GM12865 (cell line): ENCODE measurements at regions not wholly inside any gene's neighbourhood (a gene's known extent, or its start where the extent isn't known, plus 50 kb on each side); places are given as distances from the start of the nearest gene placed in this dataset.

Source experiments
- DNase-seq: peaks from one replicate; pipeline ENCODE4 v3.0.0; 2010; ENCODE audit warnings: low read depth
- H3K4me3 ChIP-seq: 2 replicates; pipeline ENCODE4 v1.5.1; 2011; ENCODE audit warnings: mild to moderate bottlenecking, low read depth, low read length, control low read depth
- TF ChIP-seq, protein P1 (sequence below): IDR thresholded peaks from 2 replicates; pipeline ENCODE4 v1.5.1; 2011; ENCODE audit warnings: low read length, control low read depth, low read depth, inconsistent platforms; ENCODE audit not compliant: insufficient read depth; ENCODE audit errors: missing control alignments

DNA sequence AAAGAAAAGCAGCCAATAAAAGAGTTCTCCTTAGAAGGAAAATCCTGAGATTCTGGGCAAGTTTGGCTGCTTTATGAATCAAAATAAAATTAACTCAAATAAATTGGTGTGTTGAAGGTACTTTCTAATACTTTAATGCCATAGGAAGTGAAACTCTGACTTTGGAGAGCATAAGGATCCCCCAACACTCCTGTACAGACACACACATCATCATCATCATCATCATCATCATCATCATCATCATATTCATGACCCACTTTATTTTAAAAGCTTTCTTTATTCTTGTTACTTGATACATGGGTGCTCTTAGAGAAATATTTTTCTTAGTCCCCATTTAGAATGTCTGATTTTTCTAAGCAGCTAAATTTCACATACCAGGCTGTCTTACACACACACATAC lies 283.1 kb upstream of the CYRIA start:
- TF ChIP-seq, protein P1, sequence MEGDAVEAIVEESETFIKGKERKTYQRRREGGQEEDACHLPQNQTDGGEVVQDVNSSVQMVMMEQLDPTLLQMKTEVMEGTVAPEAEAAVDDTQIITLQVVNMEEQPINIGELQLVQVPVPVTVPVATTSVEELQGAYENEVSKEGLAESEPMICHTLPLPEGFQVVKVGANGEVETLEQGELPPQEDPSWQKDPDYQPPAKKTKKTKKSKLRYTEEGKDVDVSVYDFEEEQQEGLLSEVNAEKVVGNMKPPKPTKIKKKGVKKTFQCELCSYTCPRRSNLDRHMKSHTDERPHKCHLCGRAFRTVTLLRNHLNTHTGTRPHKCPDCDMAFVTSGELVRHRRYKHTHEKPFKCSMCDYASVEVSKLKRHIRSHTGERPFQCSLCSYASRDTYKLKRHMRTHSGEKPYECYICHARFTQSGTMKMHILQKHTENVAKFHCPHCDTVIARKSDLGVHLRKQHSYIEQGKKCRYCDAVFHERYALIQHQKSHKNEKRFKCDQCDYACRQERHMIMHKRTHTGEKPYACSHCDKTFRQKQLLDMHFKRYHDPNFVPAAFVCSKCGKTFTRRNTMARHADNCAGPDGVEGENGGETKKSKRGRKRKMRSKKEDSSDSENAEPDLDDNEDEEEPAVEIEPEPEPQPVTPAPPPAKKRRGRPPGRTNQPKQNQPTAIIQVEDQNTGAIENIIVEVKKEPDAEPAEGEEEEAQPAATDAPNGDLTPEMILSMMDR, result no peak
- no peak for DNase-seq
- H3K4me3 ChIP-seq, result no peak overlapping the region

GRCh38 chr2:16948053-16948452 lies 282.4 kb upstream of the CYRIA start:
- DNase-seq, result peak; percentile 3
- TF ChIP-seq, protein P1, result no peak
- no peak overlapping the region for H3K4me3 ChIP-seq

DNA sequence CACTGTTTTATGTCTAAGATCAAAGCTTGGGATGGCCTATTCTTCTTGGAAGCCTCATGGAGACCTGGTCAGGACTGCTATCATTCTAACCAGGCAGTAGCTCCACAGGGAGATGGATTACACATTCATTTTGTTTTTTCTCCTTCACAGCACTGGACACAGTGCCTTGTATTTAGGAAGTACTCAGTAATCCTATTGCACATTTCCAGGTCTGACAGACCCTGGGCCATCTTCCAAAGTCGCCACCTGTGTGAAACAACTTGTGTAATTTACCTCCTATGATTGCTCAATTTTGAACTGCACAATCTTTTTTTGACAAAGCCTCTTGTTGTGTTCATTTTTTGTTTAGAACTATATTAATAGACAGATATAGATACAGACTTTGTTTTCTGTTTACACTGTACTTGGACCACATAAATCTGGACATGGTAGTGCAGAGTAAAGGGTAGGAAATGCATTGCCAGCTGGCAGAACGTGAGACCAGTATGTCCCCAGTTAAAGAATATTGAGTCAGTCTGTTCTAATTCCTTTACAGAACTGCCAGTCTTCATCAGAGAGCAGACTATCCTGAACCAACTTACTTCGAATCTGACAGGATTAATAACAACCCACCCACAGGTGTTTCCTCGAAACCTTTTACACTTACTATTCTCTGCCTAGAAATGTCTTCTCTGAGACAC lies 277.8 kb upstream of the CYRIA start:
- TF ChIP-seq, protein P1, result no peak
- no peak overlapping the region for H3K4me3 ChIP-seq
- DNase-seq, result no peak

GRCh38 chr2:16940214-16940613 lies 274.6 kb upstream of the CYRIA start:
- TF ChIP-seq, protein P1, result no peak
- H3K4me3 ChIP-seq, result no peak overlapping the region
- no peak for DNase-seq

DNA sequence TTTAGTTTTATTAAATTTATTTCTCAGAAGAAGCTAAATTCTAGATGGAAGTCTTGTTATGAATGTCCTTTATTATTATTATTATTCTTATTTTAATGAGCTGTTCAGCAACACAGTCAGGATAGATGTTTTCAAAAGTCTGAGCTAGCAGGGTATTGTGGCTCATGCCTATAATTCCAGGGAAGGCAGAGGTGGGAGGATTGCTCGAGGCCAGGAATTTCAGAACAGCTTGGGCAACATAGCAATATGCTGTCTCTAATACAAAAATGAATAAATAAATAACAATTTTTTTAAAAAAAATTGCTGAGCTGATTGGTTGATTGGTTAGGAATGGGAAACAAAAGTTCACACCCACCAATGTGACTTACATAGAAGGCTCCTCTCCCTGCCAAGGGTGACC lies 274.1 kb upstream of the CYRIA start:
- TF ChIP-seq, protein P1, result no peak
- DNase-seq, result no peak
- no peak overlapping the region for H3K4me3 ChIP-seq

GRCh38 chr2:16933355-16933754 lies 267.7 kb upstream of the CYRIA start:
- H3K4me3 ChIP-seq, result no peak overlapping the region
- TF ChIP-seq, protein P1, result no peak
- no peak for DNase-seq

DNA sequence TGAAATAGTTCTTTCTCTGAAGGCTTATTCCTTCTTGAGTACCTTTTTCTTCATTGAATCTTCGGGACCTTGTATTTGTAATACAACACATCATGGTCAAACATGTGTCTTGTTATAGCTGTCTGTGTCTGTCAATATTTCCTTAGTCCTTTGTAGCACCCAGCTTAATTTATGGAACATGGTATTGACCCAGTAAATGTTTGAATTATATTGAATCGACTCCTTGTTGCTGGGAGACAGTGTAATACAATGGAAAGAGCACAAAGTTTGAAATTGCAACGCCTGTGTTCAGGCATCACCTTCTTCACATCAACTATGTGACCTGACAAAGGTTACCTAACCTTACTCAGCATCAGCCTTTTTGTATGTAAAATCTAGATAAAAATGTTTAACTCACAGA lies 267.2 kb upstream of the CYRIA start:
- H3K4me3 ChIP-seq, result no peak overlapping the region
- TF ChIP-seq, protein P1, result no peak
- DNase-seq, result no peak
